ENCODE measurements at regions not wholly inside any gene's neighbourhood (a gene's known extent, or its start where the extent isn't known, plus 50 kb on each side); places are given as distances from the start of the nearest gene placed in this dataset.

- no peaks in the 10 kb centered on the region for H3K9me2 ChIP-seq (replicated peaks; ENCODE audit: insufficient read depth, low read length)
Measured at GRCh38 chr11:104661471-104661870, 236.8 kb downstream of the CASP12 start.

GRCh38 chr11:104658177-104658576, 240.1 kb downstream of the CASP12 start:
- H3K9me3 ChIP-seq (ENCODE audit: insufficient read depth, low read length), result no peaks in the 10 kb centered on the region
- no peak overlapping the region for H3K4me3 ChIP-seq (ENCODE audit: insufficient read depth, low read length, poor library complexity, severe bottlenecking)
- no peak for TF ChIP-seq EZH2phosphoT487 (conservative IDR thresholded peaks at IDR 0.05; ENCODE audit: low read length)
- no peak for TF ChIP-seq CTCF (IDR thresholded peaks at IDR 0.05; ENCODE audit: insufficient read depth, low read length, poor library complexity, severe bottlenecking)
- H4K20me1 ChIP-seq (ENCODE audit: low read depth, low read length), result no peaks in the 10 kb centered on the region
- H2AFZ ChIP-seq (ENCODE audit: low read depth, low read length, severe bottlenecking), result no peak overlapping the region
- no peaks in the 10 kb centered on the region for H3K36me3 ChIP-seq (ENCODE audit: low read length)
- H3K4me2 ChIP-seq (ENCODE audit: low read depth, low read length, poor library complexity, severe bottlenecking), result no peak overlapping the region
- no peaks in the 10 kb centered on the region for H3K79me2 ChIP-seq (ENCODE audit: insufficient read depth, low read length)
- H3K9ac ChIP-seq (ENCODE audit: low read length), result no peak overlapping the region
- H3F3A ChIP-seq (ENCODE audit: insufficient read depth), result no peaks in the 10 kb centered on the region
- no peaks in the 10 kb centered on the region for H3K27me3 ChIP-seq (ENCODE audit: low read length)
- H3K9me2 ChIP-seq (replicated peaks; ENCODE audit: insufficient read depth, low read length), result no peaks in the 10 kb centered on the region
- H3K27ac ChIP-seq (ENCODE audit: low read depth, low read length), result no peak overlapping the region

More at GRCh38 chr11:104661471-104661870, 236.8 kb downstream of the CASP12 start:
- Histone ChIP-seq H3K27me3 (ENCODE audit: low read length) (no peaks in the 10 kb centered on the region), H4K20me1 (ENCODE audit: low read depth, low read length) (no peaks in the 10 kb centered on the region), H3K36me3 (ENCODE audit: low read length) (no peaks in the 10 kb centered on the region), H3K4me2 (ENCODE audit: low read depth, low read length, poor library complexity, severe bottlenecking) (no peak overlapping the region), H3K9ac (ENCODE audit: low read length) (no peak overlapping the region), H3K4me3 (ENCODE audit: insufficient read depth, low read length, poor library complexity, severe bottlenecking) (no peak overlapping the region), H3K79me2 (ENCODE audit: insufficient read depth, low read length) (no peaks in the 10 kb centered on the region), H3F3A (ENCODE audit: insufficient read depth) (no peaks in the 10 kb centered on the region), H3K27ac (ENCODE audit: low read depth, low read length) (no peak overlapping the region), H3K9me3 (ENCODE audit: insufficient read depth, low read length) (no peaks in the 10 kb centered on the region), H2AFZ (ENCODE audit: low read depth, low read length, severe bottlenecking) (no peak overlapping the region)
- TF ChIP-seq EZH2phosphoT487 (conservative IDR thresholded peaks at IDR 0.05; ENCODE audit: low read length) (no peak), CTCF (IDR thresholded peaks at IDR 0.05; ENCODE audit: insufficient read depth, low read length, poor library complexity, severe bottlenecking) (no peak)

- no peaks in the 10 kb centered on the region for H3K79me2 ChIP-seq (ENCODE audit: insufficient read depth, low read length)
- H3K9me2 ChIP-seq (replicated peaks; ENCODE audit: insufficient read depth, low read length), result no peaks in the 10 kb centered on the region
- TF ChIP-seq CTCF (IDR thresholded peaks at IDR 0.05; ENCODE audit: insufficient read depth, low read length, poor library complexity, severe bottlenecking), result no peak
- no peak for TF ChIP-seq EZH2phosphoT487 (conservative IDR thresholded peaks at IDR 0.05; ENCODE audit: low read length)
- no peak overlapping the region for H3K4me3 ChIP-seq (ENCODE audit: insufficient read depth, low read length, poor library complexity, severe bottlenecking)
- no peak overlapping the region for H3K4me2 ChIP-seq (ENCODE audit: low read depth, low read length, poor library complexity, severe bottlenecking)
- H3F3A ChIP-seq (ENCODE audit: insufficient read depth), result no peaks in the 10 kb centered on the region
- H3K36me3 ChIP-seq (ENCODE audit: low read length), result no peaks in the 10 kb centered on the region
- no peak overlapping the region for H3K27ac ChIP-seq (ENCODE audit: low read depth, low read length)
- no peak overlapping the region for H3K9ac ChIP-seq (ENCODE audit: low read length)
- H3K27me3 ChIP-seq (ENCODE audit: low read length), result no peaks in the 10 kb centered on the region
- H3K9me3 ChIP-seq (ENCODE audit: insufficient read depth, low read length), result no peaks in the 10 kb centered on the region
- no peaks in the 10 kb centered on the region for H4K20me1 ChIP-seq (ENCODE audit: low read depth, low read length)
- H2AFZ ChIP-seq (ENCODE audit: low read depth, low read length, severe bottlenecking), result no peak overlapping the region
Measured at GRCh38 chr11:104657083-104657482, 241.2 kb downstream of the CASP12 start.

Data from SU-DHL-6 (cell line).